MM.1S (cell line): ENCODE measurements at regions not wholly inside any gene's neighbourhood (a gene's known extent, or its start where the extent isn't known, plus 50 kb on each side); places are given as distances from the start of the nearest gene placed in this dataset.
A peak's percentile ranks its signal among the peaks of the same experiment; 100 is the strongest.

Source experiments
- DNase-seq: peaks from one replicate; pipeline ENCODE4 v3.0.0-alpha.2; 2015
- H2AFZ ChIP-seq: fragments of 300-600 bp; sonication (generic); 2 replicates; pipeline ENCODE4 v1.6.0; 2016; ENCODE audit warnings: antibody characterized with exemption, low read length
- H3F3A ChIP-seq: fragments of 300-600 bp; sonication (generic); 2 replicates; pipeline ENCODE4 v1.6.1; 2016; ENCODE audit warnings: mild to moderate bottlenecking, antibody characterized with exemption, low read length, moderate library complexity, mixed read lengths; ENCODE audit not compliant: insufficient read depth
- H3K27ac ChIP-seq: fragments of 300-600 bp; sonication (generic); 2 replicates; pipeline ENCODE4 v1.5.1; 2016; ENCODE audit warnings: mild to moderate bottlenecking, low read length
- H3K27me3 ChIP-seq: fragments of 300-600 bp; sonication (generic); replicated peaks from 2 replicates; pipeline ENCODE4 v1.6.0; 2016; ENCODE audit warnings: low read length; ENCODE audit not compliant: insufficient read depth
- H3K36me3 ChIP-seq: fragments of 300-600 bp; sonication (generic); replicated peaks from 2 replicates; pipeline ENCODE4 v1.6.1; 2016; ENCODE audit warnings: mild to moderate bottlenecking, low read length, mixed read lengths; ENCODE audit not compliant: insufficient read depth
- H3K4me1 ChIP-seq: fragments of 300-600 bp; sonication (generic); 2 replicates; pipeline ENCODE4 v1.6.1; 2016; ENCODE audit warnings: low read length, mixed read lengths
- H3K4me2 ChIP-seq: fragments of 300-600 bp; sonication (generic); 2 replicates; pipeline ENCODE4 v1.6.0; 2016; ENCODE audit warnings: low read depth, low read length
- H3K4me3 ChIP-seq: fragments of 300-600 bp; sonication (generic); 2 replicates; pipeline ENCODE4 v1.5.1; 2016; ENCODE audit warnings: low read length, mixed read lengths
- H3K79me2 ChIP-seq: fragments of 300-600 bp; sonication (generic); 2 replicates; pipeline ENCODE4 v1.6.1; 2016; ENCODE audit warnings: mixed run types, low read length, mixed read lengths
- H3K9ac ChIP-seq: fragments of 300-600 bp; sonication (generic); 2 replicates; pipeline ENCODE4 v1.6.1; 2016; ENCODE audit warnings: low read length, mixed read lengths
- H3K9me2 ChIP-seq: fragments of 300-600 bp; sonication (generic); replicated peaks from 2 replicates; pipeline ENCODE4 v1.6.1; 2016; ENCODE audit warnings: mild to moderate bottlenecking, low read length, mixed read lengths; ENCODE audit not compliant: insufficient read depth
- H3K9me3 ChIP-seq: fragments of 300-600 bp; sonication (generic); replicated peaks from 2 replicates; pipeline ENCODE4 v1.6.1; 2016; ENCODE audit warnings: mild to moderate bottlenecking, low read length, mixed read lengths; ENCODE audit not compliant: insufficient read depth
- H4K20me1 ChIP-seq: fragments of 300-600 bp; sonication (generic); 2 replicates; pipeline ENCODE4 v1.6.1; 2016; ENCODE audit warnings: mild to moderate bottlenecking, low read length, moderate library complexity, mixed read lengths; ENCODE audit not compliant: insufficient read depth
- CTCF ChIP-seq: fragments of 300-600 bp; sonication (generic); IDR thresholded peaks from 2 replicates; pipeline ENCODE4 v1.5.1; 2016; ENCODE audit warnings: antibody characterized with exemption, low read length, mixed read lengths
- EZH2 ChIP-seq: fragments of 300-600 bp; sonication (generic); optimal IDR thresholded peaks from 2 replicates; pipeline ENCODE3; 2017; ENCODE audit warnings: low read depth, mild to moderate bottlenecking, antibody characterized with exemption, low read length, mixed read lengths
- EZH2phosphoT487 ChIP-seq: fragments of 300-600 bp; sonication (generic); IDR thresholded peaks from 2 replicates; pipeline ENCODE4 v1.6.1; 2018; ENCODE audit warnings: antibody characterized with exemption, low read length

GRCh38 chr5:85910335-85910734 is 707.4 kb upstream of the COX7C start:
- Histone ChIP-seq H3K27ac (no peak overlapping the region), H3K9me3 (no peaks in the 10 kb centered on the region), H3K9ac (no peak overlapping the region), H3K9me2 (no peaks in the 10 kb centered on the region), H3K4me3 (no peak overlapping the region), H4K20me1 (no peaks in the 10 kb centered on the region), H3K36me3 (no peaks in the 10 kb centered on the region), H3K27me3 (no peaks in the 10 kb centered on the region), H3K4me2 (no peak overlapping the region), H3F3A (no peaks in the 10 kb centered on the region), H3K79me2 (no peaks in the 10 kb centered on the region), H2AFZ (no peak overlapping the region), H3K4me1 (no peaks in the 10 kb centered on the region)
- TF ChIP-seq CTCF (no peak), EZH2phosphoT487 (no peak), EZH2 (no peak)
- DNase-seq, result no peak

DNA sequence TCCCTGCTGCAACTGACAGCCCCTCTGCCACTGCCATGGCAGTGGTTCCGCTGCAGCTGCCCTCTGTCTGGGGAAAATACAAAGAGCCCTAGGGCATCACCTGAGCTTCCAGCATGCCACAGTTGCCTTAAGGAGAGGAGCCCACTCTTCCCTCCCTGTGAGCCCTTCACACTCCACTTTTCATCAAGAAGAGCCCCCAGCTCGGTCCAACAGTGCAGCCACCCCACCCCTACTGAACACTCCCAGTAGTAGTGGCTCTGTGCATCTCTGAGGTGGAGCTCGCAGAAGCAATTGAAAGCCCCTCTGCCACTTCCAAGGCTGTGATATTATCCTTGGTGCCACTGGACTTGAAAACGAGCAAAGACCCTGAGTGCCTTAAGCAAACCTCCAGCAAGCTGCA is 696.8 kb upstream of the COX7C start:
- Histone ChIP-seq H3K27ac (no peak overlapping the region), H3K27me3 (no peaks in the 10 kb centered on the region)

GRCh38 chr5:85921590-85921989 is 696.2 kb upstream of the COX7C start:
- no peak overlapping the region for H3K27ac ChIP-seq
- no peaks in the 10 kb centered on the region for H3K27me3 ChIP-seq
- no peaks in the 10 kb centered on the region for H3K4me1 ChIP-seq
- H3K36me3 ChIP-seq, result no peaks in the 10 kb centered on the region
- H3K9me2 ChIP-seq, result no peaks in the 10 kb centered on the region
- no peak overlapping the region for H3K9ac ChIP-seq
- H3F3A ChIP-seq, result no peaks in the 10 kb centered on the region
- peak; percentile 17 for DNase-seq
- TF ChIP-seq CTCF (no peak), EZH2 (no peak), EZH2phosphoT487 (no peak)
- no peak overlapping the region for H3K4me2 ChIP-seq
- no peaks in the 10 kb centered on the region for H4K20me1 ChIP-seq
- no peak overlapping the region for H2AFZ ChIP-seq
- no peak overlapping the region for H3K4me3 ChIP-seq
- H3K79me2 ChIP-seq, result no peaks in the 10 kb centered on the region
- no peaks in the 10 kb centered on the region for H3K9me3 ChIP-seq

More for the DNA sequence above, 696.8 kb upstream of the COX7C start:
- TF ChIP-seq EZH2phosphoT487, result no peak
- TF ChIP-seq CTCF, result no peak
- no peak for TF ChIP-seq EZH2
- H3K9me2 ChIP-seq, result no peaks in the 10 kb centered on the region
- H3K4me2 ChIP-seq, result no peak overlapping the region
- H3K9ac ChIP-seq, result no peak overlapping the region
- no peaks in the 10 kb centered on the region for H3K4me1 ChIP-seq
- H2AFZ ChIP-seq, result no peak overlapping the region
- no peak for DNase-seq
- no peaks in the 10 kb centered on the region for H3F3A ChIP-seq
- H3K9me3 ChIP-seq, result no peaks in the 10 kb centered on the region
- H3K36me3 ChIP-seq, result no peaks in the 10 kb centered on the region
- no peaks in the 10 kb centered on the region for H3K79me2 ChIP-seq
- no peak overlapping the region for H3K4me3 ChIP-seq
- H4K20me1 ChIP-seq, result no peaks in the 10 kb centered on the region
